Smooth muscle cell of the brain vasculature (primary cell): ENCODE measurements at regions not wholly inside any gene's neighbourhood (a gene's known extent, or its start where the extent isn't known, plus 50 kb on each side); places are given as distances from the start of the nearest gene placed in this dataset.
"Not testable (repeated sequence)": the region's sequence is repeated elsewhere in the genome, so short reads cannot be mapped to it uniquely, and the experiment has no call there.

Source experiments
- DNase-seq: peaks from one replicate; pipeline ENCODE4 v3.0.0-alpha.2; 2012; ENCODE audit warnings: low read depth, low spot score

DNA sequence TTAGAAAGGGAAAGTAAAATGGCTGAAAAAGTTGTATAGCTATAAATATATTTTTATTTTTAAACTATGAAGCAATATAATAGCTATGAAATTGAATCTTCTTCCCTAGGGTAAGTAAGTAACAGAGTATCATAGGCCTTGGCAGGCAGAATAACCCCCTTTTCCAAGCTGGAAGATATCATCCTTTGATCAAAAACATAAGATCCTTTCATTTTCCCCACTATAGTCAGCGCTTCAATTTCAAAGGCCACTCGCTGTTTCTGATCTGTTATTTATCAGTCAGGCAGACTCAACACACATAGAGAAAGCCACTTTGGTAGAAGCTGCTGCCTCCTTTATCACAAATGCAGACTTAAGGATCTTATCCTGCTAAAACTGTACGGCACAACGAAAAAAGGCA is 74.0 kb upstream of the UBE2E2 start:
- no peak for DNase-seq

DNA sequence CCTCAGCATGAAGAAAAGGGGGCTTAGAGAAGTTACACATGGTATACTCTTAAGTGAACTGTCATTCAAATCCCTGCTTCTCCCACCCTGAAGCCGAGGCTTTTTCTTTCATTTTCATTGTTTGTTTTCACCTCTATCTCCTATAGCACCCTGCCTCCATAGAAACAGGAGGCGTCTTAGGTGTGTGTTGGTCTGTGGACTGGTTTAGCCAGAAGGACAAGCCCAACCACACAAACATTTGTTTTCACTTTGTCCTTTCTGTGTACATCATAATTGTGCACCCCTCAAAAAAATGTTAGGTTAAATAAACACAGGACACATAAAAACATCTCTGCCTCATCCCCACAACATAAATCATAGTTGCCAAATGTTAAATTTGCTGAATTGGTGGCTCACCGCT is 73.3 kb upstream of the UBE2E2 start:
- DNase-seq, result no peak

DNA sequence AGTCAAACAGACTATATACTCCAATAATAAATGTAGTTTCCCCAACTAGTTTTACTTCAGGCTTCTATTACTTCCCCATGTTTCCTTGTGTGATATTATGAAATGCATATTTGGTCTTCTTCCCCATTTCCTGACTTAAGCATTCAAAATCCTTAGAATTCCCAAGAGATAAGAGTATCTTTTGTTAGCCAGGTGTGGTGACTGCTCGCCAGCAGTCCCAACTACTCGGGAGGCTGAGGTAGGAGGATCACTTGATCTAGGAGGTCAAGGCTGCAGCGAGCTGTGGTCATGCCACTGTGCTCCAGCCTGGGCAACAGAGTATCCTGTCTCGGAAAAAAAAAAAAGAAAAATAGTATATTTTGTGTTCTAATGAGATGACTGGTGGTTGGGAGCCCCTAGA is 72.7 kb upstream of the UBE2E2 start:
- no peak for DNase-seq

- no peak for DNase-seq
Measured at GRCh38 chr3:23135026-23135785, 67.9 kb upstream of the UBE2E2 start.

- DNase-seq, result no peak
Measured at GRCh38 chr3:23136054-23136453, 67.1 kb upstream of the UBE2E2 start.

DNA sequence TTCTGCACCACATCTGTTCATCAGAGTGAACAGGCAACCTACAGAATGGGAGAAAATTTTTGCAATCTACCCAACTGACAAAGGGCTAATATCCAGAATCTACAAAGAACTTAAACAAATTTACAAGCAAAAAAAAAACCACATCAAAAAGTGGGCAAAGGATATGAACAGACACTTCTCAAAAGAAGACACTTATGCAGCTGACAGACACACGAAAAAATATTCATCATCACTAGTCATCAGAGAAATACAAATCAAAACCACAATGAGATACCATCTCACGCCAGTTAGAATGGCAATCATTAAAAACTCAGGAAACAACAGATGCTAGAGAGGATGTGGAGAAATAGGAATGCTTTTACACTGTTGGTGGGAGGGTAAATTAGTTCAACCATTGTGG is 59.1 kb upstream of the UBE2E2 start:
- not testable (repeated sequence) for DNase-seq

DNA sequence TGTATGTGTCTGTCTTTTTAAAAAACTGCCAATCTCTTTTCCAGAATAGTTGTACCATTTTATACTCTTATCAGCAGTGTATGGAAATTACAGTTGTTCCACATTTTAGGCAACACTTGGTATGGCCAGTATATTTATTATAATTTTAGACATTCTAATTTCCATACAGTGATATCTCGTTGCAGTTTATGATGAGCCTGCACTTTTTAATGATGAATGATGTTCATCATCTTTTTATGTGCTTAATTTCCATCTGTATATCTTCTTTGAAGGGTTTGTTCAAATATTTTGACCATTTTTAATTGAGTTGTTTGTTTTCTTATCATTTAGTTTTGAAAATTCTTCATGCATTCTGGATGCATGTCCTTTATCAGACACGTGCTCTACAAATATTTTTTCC is 57.0 kb upstream of the UBE2E2 start:
- no peak for DNase-seq

DNA sequence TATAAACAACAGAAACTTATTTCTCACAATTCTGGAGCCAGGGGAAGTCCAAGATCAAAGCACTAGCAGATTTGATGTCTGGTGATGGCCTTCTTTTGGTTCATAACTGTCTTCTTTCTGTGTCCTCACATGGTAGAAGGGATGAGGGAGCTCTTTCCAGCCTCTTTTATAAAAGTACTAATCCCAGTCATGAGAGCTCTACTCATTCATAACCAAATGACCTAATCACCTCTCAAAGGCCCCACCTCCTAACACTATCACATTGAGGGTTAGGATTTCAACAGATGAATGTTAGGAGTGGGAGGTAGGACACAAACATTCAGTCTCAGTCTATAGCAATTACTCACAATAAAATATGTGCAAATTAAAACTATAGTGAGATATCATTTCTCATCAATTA is 50.1 kb upstream of the UBE2E2 start:
- DNase-seq, result no peak
